ENCODE measurements at regions not wholly inside any gene's neighbourhood (a gene's known extent, or its start where the extent isn't known, plus 50 kb on each side); places are given as distances from the start of the nearest gene placed in this dataset.

- TF ChIP-seq CTCF (IDR thresholded peaks at IDR 0.05; ENCODE audit: insufficient read depth, low read depth, low read length) (peak; percentile 87), EZH2 (IDR thresholded peaks at IDR 0.05; ENCODE audit: insufficient read depth, low read length) (no peak)
Measured at GRCh38 chr5:112492291-112492690, 73.2 kb upstream of the EPB41L4A start.

Data from astrocyte (in vitro differentiated cells and primary cell).